Activated gamma-delta T cell treated with anti-CD3 and anti-CD28 coated beads, Interleukin-2, amount 50 U/mL, for 16 hours (primary cell): ENCODE measurements at regions not wholly inside any gene's neighbourhood (a gene's known extent, or its start where the extent isn't known, plus 50 kb on each side); places are given as distances from the start of the nearest gene placed in this dataset.

Experiments used
- DNase-seq: peaks from one replicate; pipeline ENCODE4 v3.0.0-alpha.2; 2020; ENCODE audit warnings: low read depth

DNA sequence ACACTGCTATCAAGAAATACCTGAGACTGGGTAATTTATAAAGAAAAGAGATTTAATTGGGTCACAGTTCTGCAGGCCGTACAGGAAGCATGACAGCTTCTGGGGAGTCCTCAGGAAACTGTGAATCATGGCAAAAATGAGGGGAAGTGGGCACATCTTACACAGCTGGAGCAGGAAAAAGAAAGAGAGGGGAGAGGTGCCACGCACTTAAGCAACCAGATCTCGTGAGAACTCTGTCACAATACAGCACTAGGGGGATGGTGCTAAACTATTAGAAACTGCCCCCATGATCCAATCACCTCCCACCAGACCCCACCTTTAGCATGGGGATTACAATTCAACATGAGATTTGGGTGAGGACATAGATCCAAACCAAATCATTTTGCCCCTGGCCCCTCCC is 105.5 kb upstream of the CPLX2 start:
- DNase-seq = no peak

GRCh38 chr5:175766963-175767362 is 104.4 kb upstream of the CPLX2 start:
- DNase-seq = no peak

DNA sequence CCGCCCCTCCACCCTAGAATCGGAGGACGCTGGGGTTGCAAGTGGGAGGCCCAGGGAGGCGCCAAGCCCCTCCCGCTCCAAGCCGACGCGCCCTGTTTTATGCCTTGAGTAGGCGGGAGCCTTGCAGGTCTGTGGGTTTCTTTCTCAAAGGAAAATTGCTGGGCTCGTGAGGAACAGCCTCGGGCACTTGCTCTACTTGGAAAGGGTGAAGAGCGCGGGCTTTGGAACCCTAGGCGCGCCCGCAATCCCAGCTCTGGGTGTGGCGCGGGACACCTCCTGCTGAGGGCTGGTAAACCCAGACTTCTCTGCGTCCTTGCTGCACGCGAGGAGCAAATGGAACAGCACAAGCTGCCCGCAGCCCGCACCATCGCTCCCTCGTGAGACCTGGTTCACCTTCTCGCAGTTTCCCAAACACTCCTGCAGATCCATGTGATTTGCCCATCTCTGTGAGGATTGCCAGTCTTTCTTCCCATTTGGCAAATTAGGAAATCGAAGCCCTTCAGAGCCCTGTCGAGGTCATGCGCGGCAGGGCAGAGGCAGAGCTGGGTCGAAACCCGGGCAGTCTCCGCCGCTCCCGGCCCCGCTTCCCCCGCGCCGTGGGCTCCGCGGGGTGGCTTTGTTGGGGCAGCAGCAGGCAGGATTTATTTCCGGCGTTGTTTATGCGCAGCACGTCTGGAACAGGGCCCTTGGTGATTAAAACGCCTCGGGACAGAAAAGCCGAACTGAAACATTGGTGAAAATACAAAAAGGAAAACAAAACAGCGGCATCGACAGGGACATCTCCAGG is 98.4 kb upstream of the CPLX2 start:
- no peak for DNase-seq

DNA sequence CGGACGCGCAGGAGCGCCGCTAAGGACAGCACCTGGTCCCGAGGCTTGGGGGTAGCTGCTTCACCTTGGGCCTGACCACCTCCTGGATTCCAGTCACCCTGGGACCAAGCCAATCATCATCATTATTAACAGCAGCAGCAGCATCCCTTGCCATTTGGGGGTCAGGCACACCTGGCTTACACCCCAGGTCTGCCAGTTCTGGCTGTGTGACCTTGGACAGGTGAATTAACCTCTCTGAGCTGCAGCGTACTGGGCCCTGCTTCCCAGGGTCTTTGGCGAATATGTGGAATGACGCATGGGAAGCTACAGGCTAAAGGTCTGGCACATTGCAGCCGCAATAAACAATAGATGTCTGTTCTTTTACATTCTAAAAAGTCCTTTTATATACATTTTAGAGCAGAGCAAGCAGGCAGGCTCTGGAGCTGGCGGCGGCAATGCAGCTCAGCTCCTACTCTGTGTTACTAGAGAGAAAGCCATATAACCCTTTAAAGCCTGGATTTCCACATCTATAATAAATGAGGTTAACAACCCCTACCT is 97.8 kb upstream of the CPLX2 start:
- DNase-seq = no peak

DNA sequence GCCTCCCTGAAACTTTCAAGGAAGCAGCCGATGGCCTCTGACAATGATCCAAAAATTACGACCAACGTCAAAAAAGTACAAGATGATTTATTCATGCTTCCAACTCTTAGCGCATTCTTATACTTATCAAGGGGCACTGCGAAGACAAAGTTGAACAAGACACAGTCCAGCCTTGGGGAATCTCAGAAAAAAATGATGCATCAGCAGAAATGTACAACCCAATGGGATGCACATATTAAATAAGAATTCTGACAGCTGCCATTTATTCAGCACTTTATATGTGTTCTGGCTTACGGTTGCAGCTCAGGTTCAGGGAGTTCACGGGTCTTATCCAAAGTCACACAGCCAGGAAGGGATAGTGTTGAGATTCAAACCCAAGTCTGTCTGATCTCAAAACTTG is 96.0 kb upstream of the CPLX2 start:
- DNase-seq = no peak

GRCh38 chr5:175778951-175779503 is 92.4 kb upstream of the CPLX2 start:
- no peak for DNase-seq

DNA sequence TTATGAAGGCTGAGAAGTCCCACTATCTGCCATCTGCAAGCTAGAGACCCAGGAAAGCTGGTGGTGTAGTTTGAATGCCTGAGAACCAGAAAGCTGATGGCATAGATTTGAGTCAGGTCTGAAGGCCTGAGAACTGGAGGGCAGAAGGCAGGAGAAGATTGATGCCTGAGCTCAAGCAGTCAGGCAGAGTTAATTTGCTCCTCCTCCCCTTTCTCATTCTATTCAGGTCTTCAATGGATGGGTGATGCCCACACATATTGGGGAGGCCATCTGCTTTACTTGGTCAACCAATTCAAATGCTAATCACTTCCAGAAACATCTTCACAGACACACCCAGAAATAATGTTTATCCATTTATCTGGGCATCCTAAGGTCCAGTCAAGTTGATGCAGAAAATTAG is 87.6 kb upstream of the CPLX2 start:
- no peak for DNase-seq

DNA sequence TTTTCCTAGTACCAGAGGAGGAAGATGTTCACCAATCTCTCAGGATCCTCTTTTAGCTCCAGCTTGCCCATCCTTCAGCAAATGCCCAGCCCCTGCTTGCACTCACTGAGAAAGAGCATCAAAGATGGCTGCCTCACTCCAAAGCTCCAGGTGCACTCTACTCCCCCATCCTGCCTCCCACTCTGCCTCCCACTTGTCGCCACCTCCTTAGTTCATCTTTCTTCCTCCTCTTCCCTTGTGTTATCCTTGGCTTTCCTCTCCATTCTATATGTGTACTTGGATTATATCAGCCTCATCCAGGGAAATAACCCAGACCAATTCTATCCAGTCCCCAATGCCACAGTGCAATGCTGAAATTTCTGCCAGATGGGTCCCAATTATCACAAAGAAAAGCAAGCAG is 87.1 kb upstream of the CPLX2 start:
- no peak for DNase-seq

- no peak for DNase-seq
These were observed 85.7 kb upstream of the CPLX2 start for GRCh38 chr5:175785681-175786080.

DNA sequence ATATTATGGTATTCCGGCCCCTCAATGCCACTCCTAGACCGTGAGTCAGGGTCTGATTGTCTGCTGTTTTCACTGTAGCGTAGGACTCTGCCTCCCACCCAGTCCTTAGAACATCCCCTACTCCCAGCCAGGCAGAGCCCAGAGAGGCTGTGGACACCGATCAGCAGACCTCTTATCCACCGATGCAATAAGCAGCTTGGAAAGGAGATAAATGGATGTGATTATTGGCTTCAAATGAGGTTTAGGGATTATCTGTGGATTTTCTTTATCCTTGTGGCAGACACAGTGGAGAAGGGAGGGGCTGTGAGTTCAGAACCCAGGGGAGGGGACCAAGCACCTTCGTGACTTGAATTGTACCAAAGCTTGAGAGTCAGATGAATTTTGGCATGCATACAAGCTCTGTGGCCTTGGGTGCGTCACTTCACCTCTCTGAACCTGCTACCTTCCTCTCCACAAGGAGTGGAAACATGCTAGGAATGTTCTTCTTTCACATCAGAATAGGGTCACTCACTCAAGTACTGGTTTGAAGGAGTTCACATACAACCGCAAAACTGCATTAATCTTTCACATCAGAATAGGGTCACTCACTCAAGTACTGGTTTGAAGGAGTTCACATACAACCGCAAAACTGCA is 83.1 kb upstream of the CPLX2 start:
- DNase-seq = no peak

DNA sequence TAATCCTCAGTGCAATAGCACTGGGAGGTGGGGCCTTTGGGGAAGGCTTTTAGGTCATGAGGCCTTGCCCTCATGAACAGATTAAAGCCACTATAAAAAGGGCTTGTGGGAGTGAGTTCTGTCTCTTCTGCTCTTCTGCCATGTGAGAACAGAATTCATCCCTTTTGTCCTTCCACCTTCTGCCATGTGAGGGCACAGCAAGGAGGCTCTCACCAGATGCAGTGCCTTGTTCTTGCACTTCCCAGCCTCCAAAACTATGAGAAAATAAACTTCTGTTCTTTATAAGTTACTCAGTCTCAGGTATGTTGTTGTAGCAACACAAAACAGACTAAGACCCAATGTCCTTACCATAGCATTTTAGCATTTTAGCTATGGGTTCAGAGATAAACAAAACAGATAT is 81.7 kb upstream of the CPLX2 start:
- no peak for DNase-seq

GRCh38 chr5:175790796-175791195 is 80.6 kb upstream of the CPLX2 start:
- DNase-seq = no peak

- no peak for DNase-seq
These were observed 75.4 kb upstream of the CPLX2 start for GRCh38 chr5:175795959-175796358.

DNA sequence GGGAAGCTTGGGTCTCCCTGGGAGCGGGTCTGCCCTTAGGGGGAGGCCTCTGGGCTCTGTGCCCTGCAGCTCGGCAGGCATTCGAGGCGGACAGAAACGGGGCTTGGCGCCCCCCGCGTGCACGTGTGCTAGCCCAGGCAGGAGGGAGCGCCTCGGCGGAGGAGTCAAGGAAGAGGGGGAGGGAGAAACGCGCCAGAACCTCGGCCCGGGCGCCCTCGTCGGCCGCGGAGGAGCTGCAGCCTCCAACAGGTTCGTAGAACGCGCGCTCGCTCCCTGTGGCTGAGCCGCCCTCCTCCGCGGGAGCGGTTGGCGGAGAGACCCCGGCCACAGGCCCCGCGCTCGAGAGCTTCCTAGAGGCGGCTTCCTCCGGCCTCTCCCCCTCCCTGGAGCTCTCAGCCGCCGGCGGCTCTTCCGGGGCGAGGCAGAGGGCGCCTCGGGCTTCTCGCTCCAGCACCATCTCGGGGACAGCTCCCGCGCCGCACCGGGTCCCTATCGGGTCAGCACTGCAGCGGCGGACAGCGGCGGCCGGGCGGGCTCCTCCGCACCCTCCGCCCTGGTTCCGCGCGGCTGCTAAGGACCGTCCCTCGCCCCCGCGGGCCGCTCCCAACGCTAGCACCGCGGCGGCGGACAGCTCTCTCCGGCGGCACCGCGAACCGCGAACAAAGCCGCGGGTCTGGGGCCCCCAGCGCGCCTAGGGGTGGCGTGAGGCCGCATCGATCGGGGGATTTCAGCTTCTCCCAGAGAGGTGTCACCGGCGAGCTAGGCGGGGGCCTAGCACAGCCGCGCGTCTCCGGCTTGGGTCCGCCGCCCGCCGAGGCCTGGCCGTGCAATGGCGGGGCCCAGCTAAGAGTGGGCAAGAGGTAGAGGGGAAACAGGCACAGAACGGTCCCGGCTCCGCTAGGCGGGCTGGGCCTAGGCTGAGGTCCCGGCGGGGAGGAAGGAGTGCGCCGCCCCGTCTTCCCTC is 74.6 kb upstream of the CPLX2 start:
- peak; percentile 50 for DNase-seq

- DNase-seq = no peak
These were observed 73.8 kb upstream of the CPLX2 start for GRCh38 chr5:175797521-175798038.

GRCh38 chr5:175798626-175799025 is 72.8 kb upstream of the CPLX2 start:
- DNase-seq = no peak

DNA sequence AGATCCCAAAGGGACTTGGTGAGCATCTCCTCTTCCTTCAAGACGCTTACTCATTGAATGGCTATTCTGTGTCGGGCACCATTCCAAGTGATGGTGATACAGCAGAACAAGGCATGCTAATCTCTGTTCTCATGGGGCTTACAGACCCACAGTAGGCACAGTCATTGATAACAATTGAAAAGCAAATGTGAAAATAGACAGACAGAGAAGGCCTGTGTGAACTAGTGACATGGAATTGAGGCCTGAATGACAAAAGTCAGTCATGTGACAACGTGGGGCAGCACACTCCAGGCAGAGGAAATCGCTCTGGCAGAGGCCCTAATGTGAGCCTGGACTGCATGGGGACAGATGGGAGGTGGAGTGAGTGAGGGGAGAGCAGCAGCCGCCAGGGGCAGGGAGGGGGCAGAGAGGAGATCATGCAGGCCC is 70.7 kb upstream of the CPLX2 start:
- no peak for DNase-seq

- no peak for DNase-seq
These were observed 69.0 kb upstream of the CPLX2 start for GRCh38 chr5:175802361-175802760.

- no peak for DNase-seq
These were observed 68.1 kb upstream of the CPLX2 start for GRCh38 chr5:175803254-175803653.

GRCh38 chr5:175803736-175804454 is 67.5 kb upstream of the CPLX2 start:
- DNase-seq = no peak
